ENCODE measurements at regions not wholly inside any gene's neighbourhood (a gene's known extent, or its start where the extent isn't known, plus 50 kb on each side); places are given as distances from the start of the nearest gene placed in this dataset.

GRCh38 chr4:122990891-122991290 is 68.5 kb upstream of the NUDT6 start:
- TF ChIP-seq CTCF (IDR thresholded peaks at IDR 0.05) = no peak
- no peak for TF ChIP-seq POLR2A (IDR thresholded peaks at IDR 0.05)
